HCT116 (cell line): ENCODE measurements at regions not wholly inside any gene's neighbourhood (a gene's known extent, or its start where the extent isn't known, plus 50 kb on each side); places are given as distances from the start of the nearest gene placed in this dataset.

Experiments used
- ATAC-seq: fragments of 200-7000 bp; cut with Tn5 transposase; 2 replicates; pipeline ENCODE4 v1.9.1; 2020; ENCODE audit warnings: mild to moderate bottlenecking, moderate library complexity
- BruUV-seq: library from RNA; stranded (reverse); fragments of 400-500 nt; replicated peaks from 2 replicates; lab custom pipeline; 2021; lab: Mats Ljungman, UMichigan
- CTCF ChIA-PET: fragments of 300-600 bp; sonication (Branson Sonifier 250); formaldehyde crosslinking; loops from one replicate; lab custom pipeline; 2021; ENCODE audit warnings: antibody characterized with exemption; lab: Charles Lee
- POLR2A ChIA-PET: fragments of 300-600, 350-600 bp; sonication (Branson Sonifier 250); formaldehyde crosslinking; loops from one replicate; lab custom pipeline; 2021; ENCODE audit warnings: antibody characterized with exemption; lab: Charles Lee
- RAD21 ChIA-PET, 2 experiments: fragments of 300-600 bp; sonication (Branson Sonifier 250); formaldehyde crosslinking; loops; one replicate each; lab custom pipeline; 2023; ENCODE audit warnings: low total read pairs in 2 of 2; ENCODE audit not compliant: uncharacterized antibody in 2 of 2, unreplicated experiment in 2 of 2, low non-redundant PET in 1 of 2; lab: Charles Lee
- DNase-seq: peaks from one replicate; pipeline ENCODE4 v3.0.0-alpha.2; 2010; ENCODE audit warnings: low read depth, low spot score
- H2AFZ ChIP-seq: fragments of 200-600 bp; shearing (Covaris generic), sonication (generic); 2 replicates; pipeline ENCODE4 v1.6.1; 2017; ENCODE audit warnings: low read depth, mixed run types, mixed read lengths, antibody characterized with exemption, low read length; ENCODE audit not compliant: poor library complexity, severe bottlenecking
- H3K27ac ChIP-seq: 2 replicates; pipeline ENCODE4 v1.5.1; 2012; ENCODE audit warnings: low read depth, low read length
- H3K27me3 ChIP-seq: fragments of 200-600 bp; sonication (generic); 2 replicates; pipeline ENCODE4 v1.6.1; 2016; ENCODE audit warnings: mixed run types, low read length, mixed read lengths; ENCODE audit not compliant: insufficient read depth
- H3K36me3 ChIP-seq, 2 experiments: fragments of 200-500 bp in 1 of 2; fragments of 200-600 bp in 1 of 2; sonication (Bioruptor generic) in 1 of 2; sonication (generic) in 1 of 2; 2 replicates each; pipeline versions ENCODE4 v1.5.1 to v1.6.1; 2014 to 2016; ENCODE audit warnings: low read length in 2 of 2, inconsistent platforms in 1 of 2, mixed read lengths in 1 of 2, mixed run types in 1 of 2; ENCODE audit not compliant: insufficient read depth in 2 of 2, control insufficient read depth in 1 of 2
- H3K4me1 ChIP-seq, 2 experiments: fragments of 200-600 bp in 1 of 2; sonication (generic) in 1 of 2; 2 replicates each; pipeline versions ENCODE4 v1.5.1 to v1.6.1; 2012 to 2017; ENCODE audit warnings: low read length in 2 of 2, inconsistent platforms in 1 of 2, mild to moderate bottlenecking in 1 of 2, mixed read lengths in 1 of 2, mixed run types in 1 of 2, moderate library complexity in 1 of 2; ENCODE audit not compliant: insufficient read depth in 2 of 2, control insufficient read depth in 1 of 2
- H3K4me2 ChIP-seq: fragments of 200-600 bp; sonication (generic); 2 replicates; pipeline ENCODE4 v1.6.1; 2017; ENCODE audit warnings: mixed run types, low read length, mixed read lengths
- H3K4me3 ChIP-seq, 2 experiments: fragments of 200-600 bp in 1 of 2; sonication (generic) in 1 of 2; replicated peaks in 1 of 2; 2 replicates each; pipeline ENCODE4 v1.5.1; 2011 to 2016; ENCODE audit warnings: low read length in 2 of 2, control low read depth in 1 of 2, low read depth in 1 of 2, mild to moderate bottlenecking in 1 of 2, mixed read lengths in 1 of 2, mixed run types in 1 of 2
- H3K79me2 ChIP-seq: fragments of 200-600 bp; sonication (generic); 2 replicates; pipeline ENCODE4 v1.6.1; 2017; ENCODE audit warnings: mild to moderate bottlenecking, mixed run types, low read length, moderate library complexity, mixed read lengths; ENCODE audit not compliant: insufficient read depth
- H3K9ac ChIP-seq: fragments of 200-600 bp; sonication (generic); 2 replicates; pipeline ENCODE4 v1.6.1; 2016; ENCODE audit warnings: low read length, mixed read lengths
- H3K9me2 ChIP-seq: fragments of 200-600 bp; sonication (generic), shearing (Covaris generic); 2 replicates; pipeline ENCODE4 v1.6.1; 2017; ENCODE audit warnings: mixed run types, mild to moderate bottlenecking, moderate library complexity; ENCODE audit not compliant: insufficient read depth
- H3K9me3 ChIP-seq, 2 experiments: fragments of 200-500 bp in 1 of 2; fragments of 200-600 bp in 1 of 2; sonication (Bioruptor generic) in 1 of 2; sonication (generic) in 1 of 2; 2 replicates each; pipeline ENCODE4 v1.6.1; 2014 to 2017; ENCODE audit warnings: low read length in 2 of 2, mixed read lengths in 2 of 2, inconsistent platforms in 1 of 2, low read depth in 1 of 2, mild to moderate bottlenecking in 1 of 2, mixed run types in 1 of 2, moderate library complexity in 1 of 2; ENCODE audit not compliant: control insufficient read depth in 1 of 2, insufficient read depth in 1 of 2
- H4K20me1 ChIP-seq: fragments of 200-600 bp; sonication (generic), shearing (Covaris generic); 2 replicates; pipeline ENCODE4 v1.6.1; 2017; ENCODE audit warnings: mixed run types, mild to moderate bottlenecking, moderate library complexity; ENCODE audit not compliant: insufficient read depth
- CBX3 ChIP-seq: IDR thresholded peaks from 2 replicates; pipeline ENCODE4 v1.6.1; 2012; ENCODE audit warnings: low read depth
- CEBPB ChIP-seq: IDR thresholded peaks from 2 replicates; pipeline ENCODE4 v1.6.1; 2012; ENCODE audit warnings: low read depth
- EGR1 ChIP-seq: IDR thresholded peaks from 2 replicates; pipeline ENCODE4 v1.6.1; 2012; ENCODE audit warnings: low read depth
- ELF1 ChIP-seq: IDR thresholded peaks from 2 replicates; pipeline ENCODE4 v1.6.1; 2012; ENCODE audit warnings: low read depth, borderline replicate concordance
- EZH2 ChIP-seq: fragments of 200-600 bp; sonication (generic); IDR thresholded peaks from 2 replicates; pipeline ENCODE4 v1.6.1; 2017; ENCODE audit warnings: antibody characterized with exemption, mixed run types
- EZH2phosphoT487 ChIP-seq: fragments of 200-600 bp; IDR thresholded peaks from 2 replicates; pipeline ENCODE4 v1.6.1; 2018; ENCODE audit warnings: antibody characterized with exemption, borderline replicate concordance
- FOSL1 ChIP-seq: IDR thresholded peaks from 2 replicates; pipeline ENCODE4 v1.6.1; 2012; ENCODE audit warnings: low read depth
- POLR2A ChIP-seq: IDR thresholded peaks from 2 replicates; pipeline ENCODE4 v1.7.0; 2011; ENCODE audit warnings: borderline replicate concordance; ENCODE audit not compliant: insufficient read depth, insufficient read length; ENCODE audit errors: extremely low read depth
- POLR2AphosphoS5 ChIP-seq: IDR thresholded peaks from 2 replicates; pipeline ENCODE4 v1.6.1; 2011; ENCODE audit warnings: mild to moderate bottlenecking, low read depth, low read length, moderate library complexity
- RAD21 ChIP-seq: IDR thresholded peaks from 2 replicates; pipeline ENCODE4 v1.6.1; 2012; ENCODE audit warnings: low read depth, mild to moderate bottlenecking
- SIN3A ChIP-seq: IDR thresholded peaks from 2 replicates; pipeline ENCODE4 v1.6.1; 2012; ENCODE audit warnings: low read depth
- SP1 ChIP-seq: IDR thresholded peaks from 2 replicates; pipeline ENCODE4 v1.6.1; 2012; ENCODE audit warnings: low read depth
- SRF ChIP-seq: IDR thresholded peaks from 2 replicates; pipeline ENCODE4 v1.6.1; 2012; ENCODE audit warnings: low read depth
- TCF7L2 ChIP-seq: IDR thresholded peaks from 2 replicates; pipeline ENCODE4 v1.7.0; 2011; ENCODE audit warnings: borderline replicate concordance, inconsistent platforms; ENCODE audit not compliant: insufficient read depth, insufficient read length; ENCODE audit errors: extremely low read depth
- YY1 ChIP-seq: IDR thresholded peaks from 2 replicates; pipeline ENCODE4 v1.6.1; 2011; ENCODE audit warnings: low read length, low read depth, moderate library complexity, mild to moderate bottlenecking; ENCODE audit not compliant: insufficient replicate concordance; ENCODE audit errors: extremely low read depth
- ZFX ChIP-seq: fragments of 450-650 bp; IDR thresholded peaks from 2 replicates; pipeline ENCODE4 v1.6.1; 2017
- ZNF274 ChIP-seq: fragments of 200-500 bp; sonication (Bioruptor generic); IDR thresholded peaks from 2 replicates; pipeline ENCODE4 v1.6.1; 2014; ENCODE audit warnings: mild to moderate bottlenecking, low read depth, low read length, inconsistent platforms
- intact Hi-C: fragments of 100-400 bp; cut with micrococcal nuclease; formaldehyde crosslinking; loops from 2 replicates; pipeline ENCODE4 v1.10.0; 2022
- TF ChIP-seq, protein P1 (sequence below): IDR thresholded peaks from 2 replicates; pipeline ENCODE4 v1.6.1; 2011; ENCODE audit warnings: mild to moderate bottlenecking, low read length, moderate library complexity; ENCODE audit not compliant: insufficient replicate concordance; ENCODE audit errors: extremely low read depth
- TF ChIP-seq, protein P2 (sequence below), 3 experiments: fragments of 200-600 bp in 1 of 3; sonication (generic) in 1 of 3; IDR thresholded peaks in 2 of 3; conservative IDR thresholded peaks in 1 of 3; 2 replicates each; pipeline ENCODE4 v1.5.1; 2012 to 2017; ENCODE audit warnings: low read depth in 2 of 3, low read length in 2 of 3, antibody characterized with exemption in 1 of 3, borderline replicate concordance in 1 of 3, control low read depth in 1 of 3, mild to moderate bottlenecking in 1 of 3, mixed read lengths in 1 of 3, mixed run types in 1 of 3, moderate library complexity in 1 of 3; ENCODE audit not compliant: insufficient read depth in 1 of 3

DNA sequence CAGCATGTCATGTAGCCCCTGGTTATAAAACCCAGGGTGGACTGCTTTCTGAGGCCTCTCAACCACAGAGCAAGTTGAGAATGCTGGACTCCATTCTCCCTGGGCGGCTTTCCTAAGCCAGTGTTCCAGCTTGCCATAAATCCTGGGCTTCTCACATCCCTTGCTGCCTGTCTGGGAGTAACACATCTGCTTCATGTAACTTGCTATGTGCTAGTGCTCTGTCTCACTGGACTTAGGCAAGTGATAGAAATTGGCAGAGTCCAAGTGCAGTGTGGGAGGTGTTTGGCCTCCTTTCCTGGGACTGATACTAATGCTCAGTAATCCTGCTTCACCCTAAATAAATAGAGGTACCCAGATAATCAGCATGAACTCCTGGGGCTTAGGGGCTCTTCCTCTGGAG, 277.1 kb upstream of the POM121L12 start:
- CTCF ChIA-PET: no interaction called here
- no peak overlapping the region for H3K4me2 ChIP-seq
- no peaks in the 10 kb centered on the region for H3K36me3 ChIP-seq
- no peak for DNase-seq
- TF ChIP-seq CEBPB (no peak), FOSL1 (no peak), POLR2AphosphoS5 (no peak), ELF1 (no peak), EZH2 (no peak), POLR2A (no peak), CBX3 (no peak), RAD21 (no peak), SIN3A (no peak), EZH2phosphoT487 (no peak), SP1 (no peak), YY1 (no peak), ZFX (no peak), SRF (no peak), ZNF274 (no peak), EGR1 (no peak), TCF7L2 (no peak)
- TF ChIP-seq, protein P1, sequence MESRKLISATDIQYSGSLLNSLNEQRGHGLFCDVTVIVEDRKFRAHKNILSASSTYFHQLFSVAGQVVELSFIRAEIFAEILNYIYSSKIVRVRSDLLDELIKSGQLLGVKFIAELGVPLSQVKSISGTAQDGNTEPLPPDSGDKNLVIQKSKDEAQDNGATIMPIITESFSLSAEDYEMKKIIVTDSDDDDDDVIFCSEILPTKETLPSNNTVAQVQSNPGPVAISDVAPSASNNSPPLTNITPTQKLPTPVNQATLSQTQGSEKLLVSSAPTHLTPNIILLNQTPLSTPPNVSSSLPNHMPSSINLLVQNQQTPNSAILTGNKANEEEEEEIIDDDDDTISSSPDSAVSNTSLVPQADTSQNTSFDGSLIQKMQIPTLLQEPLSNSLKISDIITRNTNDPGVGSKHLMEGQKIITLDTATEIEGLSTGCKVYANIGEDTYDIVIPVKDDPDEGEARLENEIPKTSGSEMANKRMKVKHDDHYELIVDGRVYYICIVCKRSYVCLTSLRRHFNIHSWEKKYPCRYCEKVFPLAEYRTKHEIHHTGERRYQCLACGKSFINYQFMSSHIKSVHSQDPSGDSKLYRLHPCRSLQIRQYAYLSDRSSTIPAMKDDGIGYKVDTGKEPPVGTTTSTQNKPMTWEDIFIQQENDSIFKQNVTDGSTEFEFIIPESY: no peak
- TF ChIP-seq, protein P2, sequence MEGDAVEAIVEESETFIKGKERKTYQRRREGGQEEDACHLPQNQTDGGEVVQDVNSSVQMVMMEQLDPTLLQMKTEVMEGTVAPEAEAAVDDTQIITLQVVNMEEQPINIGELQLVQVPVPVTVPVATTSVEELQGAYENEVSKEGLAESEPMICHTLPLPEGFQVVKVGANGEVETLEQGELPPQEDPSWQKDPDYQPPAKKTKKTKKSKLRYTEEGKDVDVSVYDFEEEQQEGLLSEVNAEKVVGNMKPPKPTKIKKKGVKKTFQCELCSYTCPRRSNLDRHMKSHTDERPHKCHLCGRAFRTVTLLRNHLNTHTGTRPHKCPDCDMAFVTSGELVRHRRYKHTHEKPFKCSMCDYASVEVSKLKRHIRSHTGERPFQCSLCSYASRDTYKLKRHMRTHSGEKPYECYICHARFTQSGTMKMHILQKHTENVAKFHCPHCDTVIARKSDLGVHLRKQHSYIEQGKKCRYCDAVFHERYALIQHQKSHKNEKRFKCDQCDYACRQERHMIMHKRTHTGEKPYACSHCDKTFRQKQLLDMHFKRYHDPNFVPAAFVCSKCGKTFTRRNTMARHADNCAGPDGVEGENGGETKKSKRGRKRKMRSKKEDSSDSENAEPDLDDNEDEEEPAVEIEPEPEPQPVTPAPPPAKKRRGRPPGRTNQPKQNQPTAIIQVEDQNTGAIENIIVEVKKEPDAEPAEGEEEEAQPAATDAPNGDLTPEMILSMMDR (IDR thresholded peaks at IDR 0.05 in 2 of 3, conservative IDR thresholded peaks at IDR 0.05 in 1 of 3; ENCODE audit: borderline replicate concordance in 1 of 3, insufficient read depth in 1 of 3, low read depth in 2 of 3, low read length in 2 of 3): no peak
- peaks cover 14 to 19% of the 10 kb centered on the region in 2 experiments; a peak in 3 of 4 replicates for H3K9me3 ChIP-seq
- ATAC-seq: no peak
- no peaks in the 10 kb centered on the region for H3K9me2 ChIP-seq
- H4K20me1 ChIP-seq: no peaks in the 10 kb centered on the region
- H3K79me2 ChIP-seq: no peaks in the 10 kb centered on the region
- H3K27me3 ChIP-seq: no peaks in the 10 kb centered on the region
- no TSS peak for BruUV-seq
- H3K27ac ChIP-seq: no peak overlapping the region
- H3K4me1 ChIP-seq: no peaks in the 10 kb centered on the region
- no peak overlapping the region for H2AFZ ChIP-seq
- intact Hi-C loops: no loop called here
- H3K4me3 ChIP-seq: no peak overlapping the region
- RAD21 ChIA-PET: no interaction called here
- no peak overlapping the region for H3K9ac ChIP-seq
- POLR2A ChIA-PET: no interaction called here
